ENCODE measurements at regions not wholly inside any gene's neighbourhood (a gene's known extent, or its start where the extent isn't known, plus 50 kb on each side); places are given as distances from the start of the nearest gene placed in this dataset.

- no peak overlapping the region for H3K27ac ChIP-seq
- no peak for TF ChIP-seq CTCF (IDR thresholded peaks at IDR 0.05)
- H3K4me3 ChIP-seq: no peak overlapping the region
- DNase-seq (ENCODE audit: low spot score): no peak
Observed at GRCh38 chr18:45282101-45282812, 333.0 kb upstream of the SLC14A2 start.

- DNase-seq (ENCODE audit: low spot score): no peak
- Histone ChIP-seq H3K4me3 (no peak overlapping the region), H3K27ac (no peak overlapping the region)
- no peak for TF ChIP-seq CTCF (IDR thresholded peaks at IDR 0.05)
Observed at GRCh38 chr18:45284174-45284573, 331.1 kb upstream of the SLC14A2 start.

GRCh38 chr18:45284851-45285250 is 330.4 kb upstream of the SLC14A2 start:
- H3K4me3 ChIP-seq: no peak overlapping the region
- no peak overlapping the region for H3K27ac ChIP-seq
- DNase-seq (ENCODE audit: low spot score): no peak
- no peak for TF ChIP-seq CTCF (IDR thresholded peaks at IDR 0.05)

GRCh38 chr18:45285251-45285650 is 330.0 kb upstream of the SLC14A2 start:
- H3K4me3 ChIP-seq: no peak overlapping the region
- no peak for TF ChIP-seq CTCF (IDR thresholded peaks at IDR 0.05)
- no peak for DNase-seq (ENCODE audit: low spot score)
- H3K27ac ChIP-seq: no peak overlapping the region

GRCh38 chr18:45286431-45286830 is 328.8 kb upstream of the SLC14A2 start:
- TF ChIP-seq CTCF (IDR thresholded peaks at IDR 0.05): no peak
- Histone ChIP-seq H3K4me3 (no peak overlapping the region), H3K27ac (no peak overlapping the region)
- no peak for DNase-seq (ENCODE audit: low spot score)

- no peak for DNase-seq (ENCODE audit: low spot score)
- no peak overlapping the region for H3K4me3 ChIP-seq
- no peak overlapping the region for H3K27ac ChIP-seq
- TF ChIP-seq CTCF (IDR thresholded peaks at IDR 0.05): no peak
Observed at GRCh38 chr18:45287531-45287930, 327.7 kb upstream of the SLC14A2 start.

GRCh38 chr18:45290364-45290763 is 324.9 kb upstream of the SLC14A2 start:
- Histone ChIP-seq H3K27ac (no peak overlapping the region), H3K4me3 (no peak overlapping the region)
- DNase-seq (ENCODE audit: low spot score): no peak
- TF ChIP-seq CTCF (IDR thresholded peaks at IDR 0.05): no peak
